Hypothalamus (tissue), 51 donors: ENCODE measurements at regions not wholly inside any gene's neighbourhood (a gene's known extent, or its start where the extent isn't known, plus 50 kb on each side); places are given as distances from the start of the nearest gene placed in this dataset.
A peak's percentile ranks its signal among the peaks of the same experiment; 100 is the strongest.
"Not testable (repeated sequence)": the region's sequence is repeated elsewhere in the genome, so short reads cannot be mapped to it uniquely, and the experiment has no call there.

ENCODE experiments used
- DNase-seq, 51 donors: peaks; one replicate each; lab custom pipeline; 2025; lab: John Stamatoyannopoulos, UW

- DNase-seq: peak in 5 of 51 donors; percentile 3 to 47 (median 8)
Observed at GRCh38 chr12:82529101-82529500, 157.6 kb upstream of the TMTC2 start.

DNA sequence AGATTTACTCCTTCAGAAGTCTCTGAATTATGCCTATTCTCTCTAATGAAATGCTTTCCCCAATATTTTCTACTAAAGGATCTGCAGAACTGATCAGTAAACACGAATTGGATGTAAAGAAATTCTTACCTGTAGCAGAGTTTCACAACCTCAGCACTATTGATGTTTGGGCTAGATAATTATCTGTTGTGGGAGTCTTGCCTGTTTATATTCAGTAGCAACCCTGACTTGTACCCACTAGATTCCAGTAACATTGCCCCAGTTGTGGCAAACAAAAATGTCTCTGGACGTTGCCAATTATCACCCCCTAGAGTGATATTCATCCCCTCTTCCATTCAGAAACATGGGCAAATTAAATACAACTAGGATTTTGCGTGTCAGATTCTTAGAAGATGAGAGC lies 156.8 kb upstream of the TMTC2 start:
- no peak for DNase-seq

DNA sequence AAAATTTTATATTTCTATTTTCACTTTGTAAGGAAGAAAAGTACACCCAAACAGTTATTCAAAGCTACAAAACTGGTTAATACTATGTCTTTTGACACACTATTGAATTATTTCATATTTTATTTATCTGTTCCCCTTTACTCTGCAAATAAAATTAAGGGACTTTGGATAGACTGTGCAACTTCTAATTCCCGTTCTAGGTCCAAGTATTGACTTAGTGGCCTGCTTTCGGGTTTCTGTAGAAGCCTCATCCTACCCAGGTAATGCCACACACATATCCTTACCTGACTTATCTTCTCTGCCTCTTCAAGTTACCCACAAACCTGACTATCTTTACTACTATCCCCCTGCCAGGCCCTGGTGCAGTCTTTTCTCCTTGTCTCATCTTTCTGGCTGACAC lies 156.3 kb upstream of the TMTC2 start:
- DNase-seq: no peak

- DNase-seq: no peak
Observed at GRCh38 chr12:82533341-82533740, 153.4 kb upstream of the TMTC2 start.

GRCh38 chr12:82537436-82537835 lies 149.3 kb upstream of the TMTC2 start:
- no peak for DNase-seq

DNA sequence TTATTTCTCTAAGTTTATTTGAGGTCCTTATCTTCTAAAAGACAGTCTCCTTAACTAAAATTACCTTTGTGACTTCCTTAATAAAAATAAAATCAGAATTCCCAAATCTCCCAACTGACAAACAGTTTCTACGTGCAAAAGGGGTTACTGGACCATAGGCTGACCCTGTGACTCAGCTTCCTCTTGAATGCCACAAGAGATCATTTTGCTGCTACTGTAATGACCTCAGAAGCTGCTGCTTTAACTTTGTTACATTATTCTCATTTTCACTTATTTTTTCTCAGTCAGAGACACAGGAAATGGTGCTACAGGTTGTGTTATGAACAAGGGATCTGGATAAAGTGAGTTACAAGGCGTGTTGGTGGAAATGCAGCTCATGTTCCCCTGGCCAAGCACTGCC lies 132.2 kb upstream of the TMTC2 start:
- DNase-seq: no peak

DNA sequence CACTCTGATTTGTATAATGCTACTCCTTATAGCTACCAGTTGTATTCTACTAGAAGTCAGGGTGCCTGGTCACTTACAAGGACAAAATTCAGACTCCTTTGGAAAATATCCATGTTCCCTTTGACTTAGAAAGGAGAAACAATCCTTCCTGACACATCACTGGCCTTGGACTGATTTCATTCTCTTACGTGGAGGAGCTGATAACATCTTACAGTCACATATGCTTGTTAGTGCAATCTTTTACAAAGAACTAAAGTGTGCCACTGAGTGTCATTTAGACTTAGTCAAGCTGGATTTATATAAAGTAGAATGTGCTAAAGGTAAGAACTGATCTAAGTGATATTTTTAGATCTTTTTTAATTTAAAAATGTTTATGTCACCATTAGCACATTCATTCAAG lies 131.0 kb upstream of the TMTC2 start:
- no peak for DNase-seq

DNA sequence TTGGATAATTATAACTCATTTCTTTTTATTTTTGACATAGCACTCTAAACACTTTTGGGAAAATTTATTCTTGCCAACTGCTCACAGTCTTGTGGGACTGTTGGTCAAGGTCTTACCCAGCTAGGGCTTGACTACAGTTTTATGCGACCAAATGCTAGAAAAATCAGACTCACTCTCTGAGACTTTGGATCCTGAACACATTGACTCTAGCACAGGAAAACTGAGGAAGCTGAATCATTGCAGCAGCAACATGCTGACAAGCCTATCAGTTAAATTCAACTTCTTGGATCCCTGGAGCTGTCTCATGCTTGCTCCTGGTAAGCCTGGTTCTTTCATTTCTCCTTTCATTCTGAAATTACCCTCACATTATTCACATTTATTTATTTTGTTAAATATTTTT lies 120.7 kb upstream of the TMTC2 start:
- no peak for DNase-seq

GRCh38 chr12:82567688-82568087 lies 119.0 kb upstream of the TMTC2 start:
- DNase-seq: no peak

- DNase-seq: no peak
Observed at GRCh38 chr12:82574191-82574590, 112.5 kb upstream of the TMTC2 start.

GRCh38 chr12:82578725-82579124 lies 108.0 kb upstream of the TMTC2 start:
- no peak for DNase-seq

DNA sequence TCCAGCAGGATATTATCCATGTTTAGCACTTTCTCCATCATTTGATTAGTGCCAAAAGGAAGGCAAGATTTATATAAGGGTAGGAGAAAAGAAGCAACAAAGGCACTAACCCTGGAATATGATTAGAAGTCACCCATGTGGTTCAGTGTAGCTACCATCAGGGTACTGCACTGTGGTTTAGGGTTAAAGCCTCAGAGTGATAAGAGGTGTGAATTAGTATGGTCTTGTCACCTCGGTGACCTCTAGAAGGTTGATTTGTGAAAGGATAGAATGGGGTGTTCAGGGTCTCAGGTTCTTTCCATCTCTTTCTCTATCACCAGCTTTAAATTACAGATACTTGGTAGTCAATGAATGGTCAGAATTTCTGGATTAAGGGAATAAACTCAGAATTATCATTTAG lies 103.0 kb upstream of the TMTC2 start:
- no peak for DNase-seq

- DNase-seq: no peak
Observed at GRCh38 chr12:82593143-82593542, 93.6 kb upstream of the TMTC2 start.

GRCh38 chr12:82593901-82594396 lies 92.8 kb upstream of the TMTC2 start:
- no peak for DNase-seq

GRCh38 chr12:82595941-82596340 lies 90.8 kb upstream of the TMTC2 start:
- DNase-seq: no peak

DNA sequence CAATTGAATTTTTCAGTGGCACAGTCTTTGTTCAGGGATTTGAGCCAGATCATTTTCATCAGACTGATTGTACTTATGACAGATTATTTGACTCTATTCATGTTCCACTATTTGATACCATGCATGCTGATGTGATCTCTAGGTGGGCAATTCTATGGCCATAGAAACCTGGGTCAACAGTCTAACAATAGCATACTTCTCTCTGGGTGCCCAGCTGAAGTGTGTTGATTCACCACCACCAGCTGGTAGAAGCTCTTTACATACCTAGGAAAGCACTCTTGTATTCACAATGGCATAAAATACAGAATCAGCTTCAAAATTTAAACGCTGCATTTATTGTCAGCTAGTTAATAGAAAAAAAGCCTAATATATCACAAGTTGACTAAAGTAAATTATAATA lies 90.2 kb upstream of the TMTC2 start:
- DNase-seq: no peak

- DNase-seq: no peak
Observed at GRCh38 chr12:82600379-82600778, 86.3 kb upstream of the TMTC2 start.

- DNase-seq: not testable (repeated sequence)
Observed at GRCh38 chr12:82603647-82604046, 83.1 kb upstream of the TMTC2 start.

DNA sequence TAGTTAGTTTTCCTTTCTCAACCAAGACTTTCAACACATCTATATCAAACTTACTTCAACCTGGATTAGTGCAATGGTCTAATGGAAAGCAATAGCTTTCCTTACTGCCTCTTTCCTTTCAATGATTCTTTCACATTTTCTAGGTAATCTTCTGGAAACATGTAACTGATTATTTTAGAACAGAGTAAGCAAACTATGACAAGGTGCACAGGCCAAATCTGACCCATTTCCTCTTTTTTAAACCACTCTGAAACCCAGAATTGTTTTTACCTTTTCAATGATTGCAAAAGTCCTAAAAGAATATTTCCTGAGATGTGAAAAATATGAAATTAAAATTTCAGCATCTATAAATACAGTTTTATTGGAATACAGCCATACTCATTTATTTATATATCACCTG lies 81.6 kb upstream of the TMTC2 start:
- no peak for DNase-seq

GRCh38 chr12:82608706-82609105 lies 78.0 kb upstream of the TMTC2 start:
- no peak for DNase-seq

- no peak for DNase-seq
Observed at GRCh38 chr12:82609234-82609914, 77.3 kb upstream of the TMTC2 start.

DNA sequence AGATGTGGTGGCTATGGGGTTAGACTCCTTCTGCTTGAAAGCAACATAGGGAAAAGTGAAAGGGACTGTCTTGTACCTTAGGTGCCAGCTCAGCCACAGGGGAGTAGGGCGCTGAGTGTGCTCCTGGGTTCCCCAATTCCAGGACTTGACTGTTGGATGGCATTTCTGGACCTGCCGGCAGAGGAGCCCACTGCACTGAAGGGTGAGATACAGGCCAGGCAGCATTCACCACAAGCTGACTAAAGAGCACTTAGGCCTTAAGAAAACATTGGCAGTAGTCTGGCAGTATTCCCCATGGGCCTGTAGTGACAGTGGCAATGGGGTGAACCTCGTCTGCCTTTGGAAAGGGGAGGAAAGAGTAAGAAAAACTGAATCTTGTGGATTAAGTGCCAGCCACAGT lies 67.1 kb upstream of the TMTC2 start:
- DNase-seq: no peak

GRCh38 chr12:82620917-82621316 lies 65.8 kb upstream of the TMTC2 start:
- no peak for DNase-seq
